GM13976 (cell line): ENCODE measurements at regions not wholly inside any gene's neighbourhood (a gene's known extent, or its start where the extent isn't known, plus 50 kb on each side); places are given as distances from the start of the nearest gene placed in this dataset.
"Not testable (repeated sequence)": the region's sequence is repeated elsewhere in the genome, so short reads cannot be mapped to it uniquely, and the experiment has no call there.

Source experiments
- DNase-seq: peaks from one replicate; pipeline ENCODE4 v3.0.0; 2012; ENCODE audit warnings: low spot score
- in situ Hi-C: fragments of 300-500 bp; cut with MboI; formaldehyde crosslinking; loops from one replicate; pipeline ENCODE4 v1.12.0; 2022; ENCODE audit warnings: low sequenced_read_pairs, mixed read lengths, inconsistent platforms; ENCODE audit not compliant: unreplicated experiment
- TF ChIP-seq, protein P1 (sequence below): IDR thresholded peaks from 2 replicates; pipeline ENCODE4 v1.5.1; 2012; ENCODE audit warnings: borderline replicate concordance, mild to moderate bottlenecking; ENCODE audit not compliant: insufficient read depth; ENCODE audit errors: extremely low read depth, missing control alignments, control extremely low read depth

DNA sequence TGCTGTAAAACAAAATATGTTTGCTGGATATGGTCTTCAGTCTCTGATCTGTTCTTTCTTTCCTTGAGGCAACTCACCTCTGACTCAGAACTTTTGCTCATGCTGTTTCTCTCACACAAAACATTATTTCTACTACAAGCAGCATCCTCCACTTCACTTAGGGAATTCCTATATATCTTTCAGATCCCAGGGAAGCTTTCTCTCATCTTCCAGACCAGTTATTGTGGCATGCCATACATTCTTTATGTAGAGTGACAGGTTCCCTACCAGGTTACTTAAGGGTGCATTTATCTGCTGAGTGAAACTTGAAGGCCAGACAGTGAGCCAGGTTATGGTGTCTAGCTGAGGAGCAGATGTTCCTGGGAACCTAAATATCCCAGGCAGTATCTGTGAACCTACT, 1226.0 kb downstream of the CDH8 start:
- DNase-seq = no peak
- TF ChIP-seq, protein P1, sequence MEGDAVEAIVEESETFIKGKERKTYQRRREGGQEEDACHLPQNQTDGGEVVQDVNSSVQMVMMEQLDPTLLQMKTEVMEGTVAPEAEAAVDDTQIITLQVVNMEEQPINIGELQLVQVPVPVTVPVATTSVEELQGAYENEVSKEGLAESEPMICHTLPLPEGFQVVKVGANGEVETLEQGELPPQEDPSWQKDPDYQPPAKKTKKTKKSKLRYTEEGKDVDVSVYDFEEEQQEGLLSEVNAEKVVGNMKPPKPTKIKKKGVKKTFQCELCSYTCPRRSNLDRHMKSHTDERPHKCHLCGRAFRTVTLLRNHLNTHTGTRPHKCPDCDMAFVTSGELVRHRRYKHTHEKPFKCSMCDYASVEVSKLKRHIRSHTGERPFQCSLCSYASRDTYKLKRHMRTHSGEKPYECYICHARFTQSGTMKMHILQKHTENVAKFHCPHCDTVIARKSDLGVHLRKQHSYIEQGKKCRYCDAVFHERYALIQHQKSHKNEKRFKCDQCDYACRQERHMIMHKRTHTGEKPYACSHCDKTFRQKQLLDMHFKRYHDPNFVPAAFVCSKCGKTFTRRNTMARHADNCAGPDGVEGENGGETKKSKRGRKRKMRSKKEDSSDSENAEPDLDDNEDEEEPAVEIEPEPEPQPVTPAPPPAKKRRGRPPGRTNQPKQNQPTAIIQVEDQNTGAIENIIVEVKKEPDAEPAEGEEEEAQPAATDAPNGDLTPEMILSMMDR = no peak
- in situ Hi-C loops = no loop called here

DNA sequence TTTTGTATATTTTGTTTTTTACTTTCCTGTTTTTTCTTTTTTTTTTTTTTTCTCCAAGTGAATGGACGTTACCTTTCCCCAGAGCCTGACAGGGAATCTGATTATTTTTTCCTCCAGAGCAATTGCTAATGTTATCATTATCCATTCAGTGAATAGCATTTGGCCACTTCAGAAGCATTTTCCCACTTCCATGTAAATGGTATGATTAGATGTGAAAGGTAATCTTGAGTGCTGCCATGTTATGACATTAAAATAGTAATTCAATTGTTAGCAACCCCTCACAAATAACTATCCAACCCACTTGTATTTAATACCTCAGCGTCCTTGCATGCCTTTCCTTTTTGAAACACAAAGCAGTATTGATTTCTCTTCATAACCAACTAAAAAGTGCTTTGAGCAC, 1243.8 kb downstream of the CDH8 start:
- no peak for DNase-seq
- in situ Hi-C loops = no loop called here
- TF ChIP-seq, protein P1 = no peak

GRCh38 chr16:60788631-60789030, 1247.6 kb downstream of the CDH8 start:
- no peak for DNase-seq
- TF ChIP-seq, protein P1 = no peak
- in situ Hi-C loops = no loop called here

DNA sequence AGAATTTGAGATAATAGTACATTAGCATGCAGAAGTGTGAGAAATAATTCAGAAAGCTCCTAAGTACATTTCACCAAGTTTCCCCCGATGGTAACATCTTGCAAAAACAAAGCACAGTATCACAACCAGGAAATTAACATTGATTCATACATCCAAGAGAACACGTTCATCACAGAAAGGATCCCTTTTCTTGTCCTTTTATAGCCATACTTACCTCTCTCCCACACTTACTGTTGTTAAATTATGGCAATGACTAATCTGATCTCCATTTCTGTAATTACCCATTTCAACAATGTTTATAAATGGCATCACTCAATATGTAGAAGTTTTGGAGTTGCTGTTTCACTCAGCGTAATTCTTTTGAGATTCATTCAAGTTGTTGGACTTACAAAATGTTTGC, 1260.0 kb downstream of the CDH8 start:
- TF ChIP-seq, protein P1 = no peak
- in situ Hi-C loops = no loop called here
- DNase-seq = no peak

- in situ Hi-C loops = no loop called here
- TF ChIP-seq, protein P1 = no peak
- DNase-seq = no peak
These were observed 1265.1 kb downstream of the CDH8 start for GRCh38 chr16:60771138-60771537.

GRCh38 chr16:60770384-60770783, 1265.9 kb downstream of the CDH8 start:
- in situ Hi-C loops = not testable (repeated sequence)

DNA sequence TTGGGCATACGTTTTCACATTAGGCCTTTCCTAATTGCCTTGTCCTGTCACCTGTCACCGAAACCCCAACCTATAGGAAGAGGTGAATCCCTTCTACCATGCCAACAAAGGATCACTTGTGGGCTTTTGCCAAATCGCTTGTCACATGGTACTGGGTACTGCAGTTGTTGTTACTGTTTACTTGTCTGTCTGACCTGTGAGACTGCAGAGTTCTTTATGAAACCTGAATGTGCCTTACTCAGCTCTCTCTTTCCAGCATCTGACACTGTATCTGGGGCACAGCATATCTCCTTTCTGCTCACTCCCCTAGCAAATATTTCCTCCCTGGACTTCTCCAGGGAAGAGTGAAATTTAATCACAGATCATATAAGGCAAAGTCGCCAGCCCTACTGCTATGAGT, 1272.4 kb downstream of the CDH8 start:
- DNase-seq = no peak
- TF ChIP-seq, protein P1 = no peak
- in situ Hi-C loops = no loop called here

More at GRCh38 chr16:60770384-60770783, 1265.9 kb downstream of the CDH8 start:
- DNase-seq = not testable (repeated sequence)
